IMR-90 (cell line): ENCODE measurements at regions not wholly inside any gene's neighbourhood (a gene's known extent, or its start where the extent isn't known, plus 50 kb on each side); places are given as distances from the start of the nearest gene placed in this dataset.
"Not testable (repeated sequence)": the region's sequence is repeated elsewhere in the genome, so short reads cannot be mapped to it uniquely, and the experiment has no call there.

Source experiments
- ATAC-seq: fragments of 200-7000 bp; cut with Tn5 transposase; 2 replicates; pipeline ENCODE4 v1.9.1; 2020; ENCODE audit warnings: low read depth, mild to moderate bottlenecking, moderate library complexity
- BruUV-seq: library from RNA; stranded (reverse); fragments of 400-500 nt; replicated peaks from 2 replicates; lab custom pipeline; 2021; lab: Mats Ljungman, UMichigan
- CTCF ChIA-PET: fragments of 300-600 bp; formaldehyde crosslinking; extraction: SDS; loops from one replicate; lab custom pipeline; 2021; ENCODE audit warnings: antibody characterized with exemption; lab: Yijun Ruan, JAX
- POLR2A ChIA-PET: fragments of 300-600 bp; sonication (Branson Sonifier 250); formaldehyde crosslinking; loops from one replicate; lab custom pipeline; 2022; ENCODE audit warnings: antibody characterized with exemption; ENCODE audit not compliant: unreplicated experiment; lab: Charles Lee
- DNase-seq: peaks from one replicate; pipeline ENCODE4 v3.0.0; 2013
- H2AFZ ChIP-seq: replicated peaks from 2 replicates; pipeline ENCODE3; 2013; ENCODE audit warnings: low read length, mild to moderate bottlenecking; ENCODE audit not compliant: poor library complexity
- H2AK5ac ChIP-seq: 2 replicates; pipeline ENCODE4 v1.6.1; 2013; ENCODE audit warnings: low read depth, low read length, inconsistent platforms
- H2AK9ac ChIP-seq: replicated peaks from 2 replicates; pipeline ENCODE3; 2013; ENCODE audit warnings: mild to moderate bottlenecking, low read depth, low read length, moderate library complexity; ENCODE audit not compliant: poor library complexity
- H2BK120ac ChIP-seq: 2 replicates; pipeline ENCODE4 v1.6.1; 2013; ENCODE audit warnings: low read depth, low read length, inconsistent platforms
- H2BK15ac ChIP-seq: 3 replicates; pipeline ENCODE4 v1.6.1; 2013; ENCODE audit warnings: low read depth, low read length, inconsistent platforms
- H2BK20ac ChIP-seq: 2 replicates; pipeline ENCODE4 v1.6.1; 2013; ENCODE audit warnings: low read depth, mild to moderate bottlenecking, inconsistent platforms, low read length, moderate library complexity
- H2BK5ac ChIP-seq: 2 replicates; pipeline ENCODE4 v1.6.1; 2013; ENCODE audit warnings: mild to moderate bottlenecking, low read depth, low read length, inconsistent platforms; ENCODE audit not compliant: poor library complexity, severe bottlenecking
- H3K14ac ChIP-seq: replicated peaks from 2 replicates; pipeline ENCODE4 v1.6.1; 2013; ENCODE audit warnings: low read depth, low read length, inconsistent platforms
- H3K18ac ChIP-seq: 2 replicates; pipeline ENCODE4 v1.6.1; 2013; ENCODE audit warnings: low read depth, low read length, control low read depth
- H3K23ac ChIP-seq: 2 replicates; pipeline ENCODE4 v1.6.1; 2013; ENCODE audit warnings: low read depth, low read length, inconsistent platforms
- H3K27ac ChIP-seq: 2 replicates; pipeline ENCODE4 v1.5.1; 2013; ENCODE audit warnings: mild to moderate bottlenecking, control low read depth, low read length; ENCODE audit not compliant: insufficient read depth
- H3K27me3 ChIP-seq: 2 replicates; pipeline ENCODE4 v1.6.1; 2013; ENCODE audit warnings: low read length; ENCODE audit not compliant: control insufficient read depth, insufficient read depth
- H3K36me3 ChIP-seq: 2 replicates; pipeline ENCODE4 v1.6.1; 2013; ENCODE audit warnings: low read length, mixed read lengths; ENCODE audit not compliant: control insufficient read depth, insufficient read depth
- H3K4ac ChIP-seq: 2 replicates; pipeline ENCODE4 v1.6.1; 2013; ENCODE audit warnings: low read depth, low read length, inconsistent platforms
- H3K4me1 ChIP-seq: 2 replicates; pipeline ENCODE4 v1.6.1; 2013; ENCODE audit warnings: low read length, mixed read lengths; ENCODE audit not compliant: control insufficient read depth, insufficient read depth
- H3K4me2 ChIP-seq: 2 replicates; pipeline ENCODE4 v1.6.1; 2013; ENCODE audit warnings: low read depth, mild to moderate bottlenecking, control low read depth, low read length, moderate library complexity
- H3K4me3 ChIP-seq: 2 replicates; pipeline ENCODE4 v1.5.1; 2013; ENCODE audit warnings: low read depth, mild to moderate bottlenecking, control low read depth, low read length, moderate library complexity; ENCODE audit not compliant: insufficient read depth
- H3K56ac ChIP-seq: 2 replicates; pipeline ENCODE4 v1.6.1; 2013; ENCODE audit warnings: low read length, inconsistent platforms; ENCODE audit not compliant: insufficient read depth; ENCODE audit errors: extremely low read depth
- H3K79me1 ChIP-seq, 2 experiments: 2 replicates each; pipeline ENCODE4 v1.6.1; 2013; ENCODE audit warnings: low read length in 2 of 2, inconsistent platforms in 1 of 2, low read depth in 1 of 2
- H3K9ac ChIP-seq: 2 replicates; pipeline ENCODE4 v1.6.1; 2013; ENCODE audit warnings: low read depth, low read length, control low read depth
- H3K9me1 ChIP-seq: 2 replicates; pipeline ENCODE4 v1.6.1; 2013; ENCODE audit warnings: low read length, inconsistent platforms; ENCODE audit not compliant: insufficient read depth
- H3K9me3 ChIP-seq: 2 replicates; pipeline ENCODE4 v1.6.1; 2013; ENCODE audit warnings: low read length; ENCODE audit not compliant: control insufficient read depth, insufficient read depth
- H4K20me1 ChIP-seq: 2 replicates; pipeline ENCODE4 v1.6.1; 2013; ENCODE audit warnings: low read length, inconsistent platforms; ENCODE audit not compliant: insufficient read depth
- H4K5ac ChIP-seq: 2 replicates; pipeline ENCODE4 v1.6.1; 2013; ENCODE audit warnings: mild to moderate bottlenecking, low read depth, low read length, control low read depth
- H4K8ac ChIP-seq, 2 experiments: 2 replicates each; pipeline ENCODE4 v1.6.1; 2013; ENCODE audit warnings: low read depth in 2 of 2, low read length in 2 of 2, control low read depth in 1 of 2, inconsistent platforms in 1 of 2
- H4K91ac ChIP-seq: 2 replicates; pipeline ENCODE4 v1.6.1; 2013; ENCODE audit warnings: low read depth, low read length, inconsistent platforms; ENCODE audit not compliant: insufficient read depth
- CEBPB ChIP-seq: IDR thresholded peaks from 2 replicates; pipeline ENCODE4 v1.6.1; 2012; ENCODE audit warnings: low read depth, low read length, improper control_type of control experiment
- WGBS, 2 experiments: methylation state at CpG; one replicate each; pipeline versions ENCODE4 v1.1.5 to v1.1.7; 2013; ENCODE audit warnings: missing lambda C conversion rate in 2 of 2; ENCODE audit not compliant: insufficient read length in 1 of 2; ENCODE audit errors: extremely low coverage in 2 of 2; 5-methylcytosine and 5-hydroxymethylcytosine counted together
- dilution Hi-C: fragments of 300-500 bp; cut with HindIII; formaldehyde crosslinking; loops from one replicate; pipeline ENCODE4 v1.14.3; 2018; ENCODE audit warnings: low sequenced_read_pairs; ENCODE audit not compliant: unreplicated experiment
- in situ Hi-C: fragments of 300-500 bp; cut with MboI; formaldehyde crosslinking; loops from 3 replicates; pipeline ENCODE4 v1.14.3; 2019; ENCODE audit warnings: low sequenced_read_pairs, inconsistent platforms, mixed read lengths
- intact Hi-C: fragments of 100-400 bp; cut with micrococcal nuclease; formaldehyde crosslinking; loops from 2 replicates; pipeline ENCODE4 v1.10.0; 2022

GRCh38 chr2:242069938-242070395 lies 200.4 kb downstream of the RTP5 start:
- DNase-seq (peak; percentile 42), ATAC-seq (peak; percentile 94)
- H2BK120ac ChIP-seq: peak overlapping the region; percentile 88
- H3K14ac ChIP-seq: peak overlapping the region; percentile 27; the same call in 1 of the 2 replicates
- H3K18ac ChIP-seq: peak overlapping the region; percentile 93
- H4K91ac ChIP-seq: peak overlapping the region; percentile 79
- peak overlapping the region; percentile 68 for H4K5ac ChIP-seq
- peak overlapping the region; percentile 86; the same call in 1 of the 3 replicates for H2BK15ac ChIP-seq
- peak overlapping the region; percentile 69 for H3K4ac ChIP-seq
- H3K27me3 ChIP-seq, H3K56ac ChIP-seq, H2AK5ac ChIP-seq, H4K20me1 ChIP-seq, H3K4me3 ChIP-seq, H3K36me3 ChIP-seq, dilution Hi-C loops, intact Hi-C loops, H3K9me3 ChIP-seq, H2AK9ac ChIP-seq, H3K79me1 ChIP-seq, CTCF ChIA-PET, BruUV-seq, POLR2A ChIA-PET, in situ Hi-C loops, H2AFZ ChIP-seq, H3K9me1 ChIP-seq, H3K4me1 ChIP-seq: not testable (repeated sequence)
- peak overlapping the region; percentile 46 for H2BK5ac ChIP-seq
- TF ChIP-seq CEBPB: peak; percentile 38; the same call in 1 of the 2 replicates
- H4K8ac ChIP-seq: peak overlapping the region; percentile 60 to 71; a peak in 2 of 4 replicates
- H3K27ac ChIP-seq: peak overlapping the region; percentile 91
- peak overlapping the region; percentile 46; the same call in 1 of the 2 replicates for H3K9ac ChIP-seq
- no CpG with 5 or more reads among the region's 12 CpGs for WGBS, 2 experiments
- peak overlapping the region; percentile 62 for H3K4me2 ChIP-seq
- H2BK20ac ChIP-seq: peak overlapping the region; percentile 42; the same call in 1 of the 2 replicates
- 0 out of 2 replicates have a peak overlapping the region, but pooled peaks have one; percentile 31 for H3K23ac ChIP-seq

GRCh38 chr2:242070726-242071125 lies 201.2 kb downstream of the RTP5 start:
- H3K9me3 ChIP-seq, H3K14ac ChIP-seq, intact Hi-C loops, H3K9me1 ChIP-seq, H2AK9ac ChIP-seq, ATAC-seq, H3K4me3 ChIP-seq, H3K9ac ChIP-seq, H4K20me1 ChIP-seq, H3K79me1 ChIP-seq, dilution Hi-C loops, H3K36me3 ChIP-seq, POLR2A ChIA-PET, H3K23ac ChIP-seq, in situ Hi-C loops, H3K4me2 ChIP-seq, H2AK5ac ChIP-seq, BruUV-seq, CTCF ChIA-PET, DNase-seq, H2BK20ac ChIP-seq, H3K56ac ChIP-seq, H2BK15ac ChIP-seq, H3K18ac ChIP-seq, H3K27me3 ChIP-seq, H2AFZ ChIP-seq: not testable (repeated sequence)
- peak overlapping the region; percentile 88 for H2BK120ac ChIP-seq
- H3K4ac ChIP-seq: peak overlapping the region; percentile 69
- WGBS, 2 experiments: 33% methylated on average over 2 of the region's 11 CpGs; no CpG with 5 or more reads in 1 of the 2 experiments
- H4K91ac ChIP-seq: peak overlapping the region; percentile 79
- peak overlapping the region; percentile 19 for H2BK5ac ChIP-seq
- peak overlapping the region in 1 of 2 experiments; percentile 60; a peak in 1 of 4 replicates for H4K8ac ChIP-seq
- H3K4me1 ChIP-seq: peaks cover 16% of the 10 kb centered on the region
- peak overlapping the region; percentile 63 for H4K5ac ChIP-seq
- H3K27ac ChIP-seq: peak overlapping the region; percentile 91
